ENCODE measurements at regions not wholly inside any gene's neighbourhood (a gene's known extent, or its start where the extent isn't known, plus 50 kb on each side); places are given as distances from the start of the nearest gene placed in this dataset.

DNA sequence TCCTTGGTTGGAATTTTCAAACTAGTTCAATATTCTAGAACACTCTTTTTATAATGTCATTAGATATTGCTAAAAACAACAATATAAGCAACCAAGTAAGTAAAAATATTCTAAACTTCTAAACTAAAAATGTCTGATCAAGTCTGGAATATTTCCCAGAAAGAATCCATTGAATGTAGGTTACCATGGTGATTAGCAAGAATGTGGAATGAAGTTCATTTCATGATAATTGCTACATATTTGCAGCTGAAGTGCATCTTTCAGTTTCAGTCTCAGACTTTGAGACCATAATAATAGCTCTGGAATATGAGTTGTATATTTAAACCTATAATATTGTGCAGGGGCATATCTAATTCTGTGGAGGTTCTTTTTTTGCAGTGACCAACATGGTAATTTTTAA, 61.0 kb upstream of the NKAIN2 start:
- Histone ChIP-seq H2BK20ac (ENCODE audit: low read depth, low read length, poor library complexity, severe bottlenecking) (no peak overlapping the region), H3K56ac (ENCODE audit: insufficient read length, low read depth, low read length) (no peak overlapping the region), H2AFZ (ENCODE audit: low read length) (no peak overlapping the region), H3K4me2 (ENCODE audit: insufficient read depth, insufficient read length, low read length) (no peak overlapping the region), H2BK120ac (ENCODE audit: low read depth, low read length, poor library complexity, severe bottlenecking) (no peak overlapping the region), H3K79me2 (ENCODE audit: insufficient read depth, low read length) (no peaks in the 10 kb centered on the region), H2AK5ac (ENCODE audit: insufficient read length, low read length) (no peak overlapping the region), H3K9me3 (ENCODE audit: control insufficient read depth, low read depth, low read length) (no peaks in the 10 kb centered on the region), H3K27ac (ENCODE audit: insufficient read length, low read depth, low read length) (no peak overlapping the region), H3T11ph (ENCODE audit: low read length) (no peak overlapping the region), H3K23ac (ENCODE audit: insufficient read length, low read depth, low read length) (no peak overlapping the region), H3K27me3 (ENCODE audit: insufficient read depth, low read length) (no peaks in the 10 kb centered on the region), H3K79me1 (ENCODE audit: insufficient read depth, low read depth, low read length, poor library complexity, severe bottlenecking) (no peaks in the 10 kb centered on the region), H3K23me2 (ENCODE audit: insufficient read length, low read depth, low read length, poor library complexity, severe bottlenecking) (no peaks in the 10 kb centered on the region), H3K9ac (ENCODE audit: extremely low read depth, insufficient read length, low read length) (no peak overlapping the region), H3K4me1 (ENCODE audit: insufficient read depth, low read length) (no peaks in the 10 kb centered on the region), H2BK5ac (ENCODE audit: insufficient read length, low read length) (no peak overlapping the region), H4K20me1 (ENCODE audit: control insufficient read depth, insufficient read depth, insufficient read length) (no peaks in the 10 kb centered on the region), H3K4ac (ENCODE audit: low read depth, low read length) (no peak overlapping the region), H4K8ac (replicated peaks; ENCODE audit: insufficient read length, low read depth, low read length) (no peak overlapping the region), H3K14ac (ENCODE audit: insufficient read depth, low read length) (no peak overlapping the region), H3K18ac (ENCODE audit: insufficient read length, low read depth, low read length) (no peak overlapping the region), H4K5ac (ENCODE audit: insufficient read length, low read depth, low read length) (no peak overlapping the region), H2BK15ac (ENCODE audit: low read depth, low read length) (no peak overlapping the region), H4K91ac (ENCODE audit: insufficient read length, low read depth, low read length) (no peak overlapping the region), H2BK12ac (ENCODE audit: insufficient read length, low read depth, low read length) (no peak overlapping the region)
- no peaks in the 10 kb centered on the region for H3K4me1 Mint-ChIP-seq
- no peak overlapping the region for H3K4me3 Mint-ChIP-seq
- TF ChIP-seq, protein P1, sequence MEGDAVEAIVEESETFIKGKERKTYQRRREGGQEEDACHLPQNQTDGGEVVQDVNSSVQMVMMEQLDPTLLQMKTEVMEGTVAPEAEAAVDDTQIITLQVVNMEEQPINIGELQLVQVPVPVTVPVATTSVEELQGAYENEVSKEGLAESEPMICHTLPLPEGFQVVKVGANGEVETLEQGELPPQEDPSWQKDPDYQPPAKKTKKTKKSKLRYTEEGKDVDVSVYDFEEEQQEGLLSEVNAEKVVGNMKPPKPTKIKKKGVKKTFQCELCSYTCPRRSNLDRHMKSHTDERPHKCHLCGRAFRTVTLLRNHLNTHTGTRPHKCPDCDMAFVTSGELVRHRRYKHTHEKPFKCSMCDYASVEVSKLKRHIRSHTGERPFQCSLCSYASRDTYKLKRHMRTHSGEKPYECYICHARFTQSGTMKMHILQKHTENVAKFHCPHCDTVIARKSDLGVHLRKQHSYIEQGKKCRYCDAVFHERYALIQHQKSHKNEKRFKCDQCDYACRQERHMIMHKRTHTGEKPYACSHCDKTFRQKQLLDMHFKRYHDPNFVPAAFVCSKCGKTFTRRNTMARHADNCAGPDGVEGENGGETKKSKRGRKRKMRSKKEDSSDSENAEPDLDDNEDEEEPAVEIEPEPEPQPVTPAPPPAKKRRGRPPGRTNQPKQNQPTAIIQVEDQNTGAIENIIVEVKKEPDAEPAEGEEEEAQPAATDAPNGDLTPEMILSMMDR (conservative IDR thresholded peaks at IDR 0.05), result no peak
- no peak for DNase-seq
- no peaks in the 10 kb centered on the region for H3K9me3 Mint-ChIP-seq
- no peaks in the 10 kb centered on the region for H3K27me3 Mint-ChIP-seq (ENCODE audit: low read depth)
- no peaks in the 10 kb centered on the region for H3K36me3 Mint-ChIP-seq (ENCODE audit: insufficient read depth in 1 of 3, low read depth in 3 of 3)
- H3K27ac Mint-ChIP-seq, result no peak overlapping the region
